Liver (tissue), 8 donors: ENCODE measurements at regions not wholly inside any gene's neighbourhood (a gene's known extent, or its start where the extent isn't known, plus 50 kb on each side); places are given as distances from the start of the nearest gene placed in this dataset.

Experiments used
- DNase-seq: peaks from one replicate; pipeline ENCODE4 v3.0.0-alpha.2; 2017; ENCODE audit warnings: low spot score
- H3K27ac ChIP-seq, 2 donors: one replicate each; pipeline ENCODE4 v1.7.0; 2013; ENCODE audit warnings: inconsistent platforms in 2 of 2, low read length in 2 of 2, control low read depth in 1 of 2, low read depth in 1 of 2, mild to moderate bottlenecking in 1 of 2
- H3K27me3 ChIP-seq, 4 donors: one replicate each; pipeline versions ENCODE4 v1.6.1 to v1.7.0; 2013; ENCODE audit warnings: low read length in 3 of 4, inconsistent platforms in 1 of 4, mild to moderate bottlenecking in 1 of 4, moderate library complexity in 1 of 4; ENCODE audit not compliant: control insufficient read depth in 4 of 4, insufficient read depth in 4 of 4
- H3K36me3 ChIP-seq, 4 donors: one replicate each; pipeline versions ENCODE4 v1.6.1 to v1.7.0; 2013; ENCODE audit warnings: low read length in 3 of 4, mild to moderate bottlenecking in 3 of 4, low read depth in 1 of 4, moderate library complexity in 1 of 4; ENCODE audit not compliant: control insufficient read depth in 4 of 4, insufficient read depth in 3 of 4
- H3K4me1 ChIP-seq, 4 donors: one replicate each; pipeline versions ENCODE4 v1.6.1 to v1.7.0; 2013; ENCODE audit warnings: low read length in 3 of 4, mild to moderate bottlenecking in 3 of 4, moderate library complexity in 1 of 4; ENCODE audit not compliant: control insufficient read depth in 4 of 4, insufficient read depth in 4 of 4
- H3K4me3 ChIP-seq, 3 donors: one replicate each; pipeline versions ENCODE4 v1.6.1 to v1.7.0; 2013; ENCODE audit warnings: low read length in 3 of 3, control low read depth in 1 of 3, low read depth in 1 of 3, mild to moderate bottlenecking in 1 of 3
- H3K9ac ChIP-seq, 2 donors: one replicate each; pipeline ENCODE4 v1.7.0; 2013; ENCODE audit warnings: low read length in 2 of 2, mild to moderate bottlenecking in 2 of 2, moderate library complexity in 2 of 2, control low read depth in 1 of 2, low read depth in 1 of 2
- H3K9me3 ChIP-seq, 4 donors: one replicate each; pipeline versions ENCODE4 v1.6.1 to v1.7.0; 2013; ENCODE audit warnings: low read length in 3 of 4; ENCODE audit not compliant: control insufficient read depth in 4 of 4
- EGR1 ChIP-seq, 2 donors: IDR thresholded peaks; 2 replicates each; pipeline ENCODE4 v1.6.1; 2016 to 2018; ENCODE audit warnings: antibody characterized with exemption in 2 of 2, low read depth in 2 of 2
- FOXA1 ChIP-seq: IDR thresholded peaks from 2 replicates; pipeline ENCODE4 v1.6.1; 2016; ENCODE audit warnings: antibody characterized with exemption
- FOXA2 ChIP-seq: IDR thresholded peaks from 2 replicates; pipeline ENCODE4 v1.6.1; 2016; ENCODE audit warnings: antibody characterized with exemption
- GABPA ChIP-seq, 2 donors: IDR thresholded peaks in 1 of 2; conservative IDR thresholded peaks in 1 of 2; 2 replicates each; pipeline ENCODE4 v1.6.1; 2016; ENCODE audit warnings: antibody characterized with exemption in 2 of 2, mild to moderate bottlenecking in 1 of 2, moderate library complexity in 1 of 2
- HNF4A ChIP-seq, 2 donors: conservative IDR thresholded peaks; 2 replicates each; pipeline ENCODE4 v1.6.1; 2016; ENCODE audit warnings: antibody characterized with exemption in 2 of 2, mild to moderate bottlenecking in 2 of 2
- HNF4G ChIP-seq: IDR thresholded peaks from 2 replicates; pipeline ENCODE4 v1.6.1; 2016; ENCODE audit warnings: antibody characterized with exemption
- JUND ChIP-seq, 2 donors: IDR thresholded peaks; 2 replicates each; pipeline ENCODE4 v1.6.1; 2016; ENCODE audit warnings: antibody characterized with exemption in 2 of 2
- MAX ChIP-seq: IDR thresholded peaks from 2 replicates; pipeline ENCODE4 v1.6.1; 2016; ENCODE audit warnings: antibody characterized with exemption
- RAD21 ChIP-seq, 2 donors: IDR thresholded peaks; 2 replicates each; pipeline ENCODE4 v1.6.1; 2016; ENCODE audit warnings: antibody characterized with exemption in 2 of 2, mild to moderate bottlenecking in 2 of 2
- REST ChIP-seq: IDR thresholded peaks from 2 replicates; pipeline ENCODE4 v1.6.1; 2016; ENCODE audit warnings: antibody characterized with exemption, mild to moderate bottlenecking
- SP1 ChIP-seq: IDR thresholded peaks from 2 replicates; pipeline ENCODE4 v1.6.1; 2018; ENCODE audit warnings: antibody characterized with exemption, mild to moderate bottlenecking
- TAF1 ChIP-seq: conservative IDR thresholded peaks from 2 replicates; pipeline ENCODE4 v1.6.1; 2016; ENCODE audit warnings: antibody characterized with exemption, mild to moderate bottlenecking
- YY1 ChIP-seq: IDR thresholded peaks from 2 replicates; pipeline ENCODE4 v1.6.1; 2016; ENCODE audit warnings: antibody characterized with exemption, mild to moderate bottlenecking
- ZBTB33 ChIP-seq: IDR thresholded peaks from 2 replicates; pipeline ENCODE4 v1.6.1; 2016; ENCODE audit warnings: antibody characterized with exemption
- WGBS: extraction: QIAGEN DNeasy Blood & Tissue Kit; methylation state at CpG from one replicate; pipeline ENCODE4 v1.1.7; 2013; 5-methylcytosine and 5-hydroxymethylcytosine counted together
- TF ChIP-seq, protein P1 (sequence below): fragments of 150-350 bp; IDR thresholded peaks from 2 replicates; pipeline ENCODE4 v1.5.1; 2017; ENCODE audit warnings: improper control_type of control experiment, low read depth, low read length; ENCODE audit not compliant: missing input control
- TF ChIP-seq, protein P2 (sequence below): IDR thresholded peaks from 2 replicates; pipeline ENCODE4 v1.6.1; 2016; ENCODE audit warnings: antibody characterized with exemption
- donor health status: healthy.
- donor health status: healthy.
- donor health status: healthy.
- donor health status: healthy.
- donor health status: healthy.

GRCh38 chr13:112246731-112247470 is 129.3 kb upstream of the SPACA7 start:
- no peak for TF ChIP-seq MAX
- TF ChIP-seq, protein P1, sequence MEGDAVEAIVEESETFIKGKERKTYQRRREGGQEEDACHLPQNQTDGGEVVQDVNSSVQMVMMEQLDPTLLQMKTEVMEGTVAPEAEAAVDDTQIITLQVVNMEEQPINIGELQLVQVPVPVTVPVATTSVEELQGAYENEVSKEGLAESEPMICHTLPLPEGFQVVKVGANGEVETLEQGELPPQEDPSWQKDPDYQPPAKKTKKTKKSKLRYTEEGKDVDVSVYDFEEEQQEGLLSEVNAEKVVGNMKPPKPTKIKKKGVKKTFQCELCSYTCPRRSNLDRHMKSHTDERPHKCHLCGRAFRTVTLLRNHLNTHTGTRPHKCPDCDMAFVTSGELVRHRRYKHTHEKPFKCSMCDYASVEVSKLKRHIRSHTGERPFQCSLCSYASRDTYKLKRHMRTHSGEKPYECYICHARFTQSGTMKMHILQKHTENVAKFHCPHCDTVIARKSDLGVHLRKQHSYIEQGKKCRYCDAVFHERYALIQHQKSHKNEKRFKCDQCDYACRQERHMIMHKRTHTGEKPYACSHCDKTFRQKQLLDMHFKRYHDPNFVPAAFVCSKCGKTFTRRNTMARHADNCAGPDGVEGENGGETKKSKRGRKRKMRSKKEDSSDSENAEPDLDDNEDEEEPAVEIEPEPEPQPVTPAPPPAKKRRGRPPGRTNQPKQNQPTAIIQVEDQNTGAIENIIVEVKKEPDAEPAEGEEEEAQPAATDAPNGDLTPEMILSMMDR: no peak
- TF ChIP-seq, protein P2, sequence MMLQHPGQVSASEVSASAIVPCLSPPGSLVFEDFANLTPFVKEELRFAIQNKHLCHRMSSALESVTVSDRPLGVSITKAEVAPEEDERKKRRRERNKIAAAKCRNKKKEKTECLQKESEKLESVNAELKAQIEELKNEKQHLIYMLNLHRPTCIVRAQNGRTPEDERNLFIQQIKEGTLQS: no peak
- no peak for TF ChIP-seq SP1
- TF ChIP-seq FOXA2: no peak
- TF ChIP-seq JUND (IDR thresholded peaks at IDR 0.05): no peak
- no peak for TF ChIP-seq ZBTB33
- TF ChIP-seq EGR1 (IDR thresholded peaks at IDR 0.05; ENCODE audit: low read depth in 2 of 2): no peak
- Histone ChIP-seq H3K4me3 (no peak overlapping the region), H3K27ac (peak overlapping the region in 1 of 2 donors; percentile 21), H3K4me1 (peaks cover 6 to 36% (median 21%) of the 10 kb centered on the region in 4 donors), H3K9me3 (no peaks in the 10 kb centered on the region), H3K9ac (no peak overlapping the region), H3K27me3 (no peaks in the 10 kb centered on the region), H3K36me3 (no peaks in the 10 kb centered on the region)
- no peak for DNase-seq
- 91% methylated on average over 24 of the region's 24 CpGs for WGBS

DNA sequence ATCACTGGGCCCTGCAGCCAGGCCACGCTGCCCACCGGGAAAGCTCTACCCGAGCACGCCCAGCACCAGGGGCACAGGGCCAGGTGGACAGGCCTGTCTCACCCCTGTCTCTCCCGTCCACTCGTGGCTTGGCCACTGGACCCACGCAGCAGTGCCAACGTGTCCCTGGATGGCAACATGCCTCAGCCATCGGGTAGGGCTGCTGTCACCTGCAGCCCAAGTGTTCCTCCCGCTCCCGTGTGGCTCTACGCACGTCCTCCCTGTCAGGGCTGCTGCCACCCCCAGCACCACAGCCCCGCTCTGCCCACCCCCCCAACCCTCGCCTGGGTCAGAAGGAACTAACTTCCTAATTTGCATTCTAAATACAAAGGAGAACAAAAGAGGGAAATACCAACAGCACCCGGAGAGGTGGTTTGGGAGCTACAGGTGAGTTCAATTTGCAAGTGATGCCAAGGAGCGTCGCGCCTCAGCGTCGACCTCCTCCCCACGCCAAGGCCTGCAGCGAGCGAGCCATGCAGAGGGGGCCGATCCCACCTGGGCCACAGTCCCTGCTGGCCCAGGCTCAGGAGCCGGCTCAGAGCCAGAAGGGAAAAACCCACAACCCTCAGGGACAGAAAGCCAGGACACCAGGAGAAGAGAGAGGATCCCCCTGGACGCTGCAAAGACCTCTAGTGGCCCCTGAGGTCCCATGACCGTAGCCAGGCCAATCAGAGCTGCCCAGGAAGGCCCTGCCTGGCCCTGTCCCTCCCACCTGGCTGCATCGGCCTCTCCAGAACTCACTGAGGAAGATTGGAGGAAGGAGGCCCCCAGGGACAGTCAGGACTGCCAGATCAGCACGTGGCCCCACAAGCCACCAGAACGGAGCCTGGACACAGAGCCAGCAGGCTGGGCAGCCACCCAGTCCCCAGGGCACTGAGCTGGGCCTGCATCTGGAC is 128.4 kb upstream of the SPACA7 start:
- Histone ChIP-seq H3K4me1 (peaks cover 6 to 33% (median 19%) of the 10 kb centered on the region in 4 donors), H3K9me3 (no peaks in the 10 kb centered on the region), H3K4me3 (no peak overlapping the region), H3K36me3 (no peaks in the 10 kb centered on the region), H3K27ac (peak overlapping the region; percentile 89 to 98), H3K9ac (peak overlapping the region; percentile 21 to 65), H3K27me3 (no peaks in the 10 kb centered on the region)
- TF ChIP-seq RAD21 (IDR thresholded peaks at IDR 0.05) (no peak), FOXA1 (no peak), SP1 (no peak), GABPA (IDR thresholded peaks at IDR 0.05 in 1 of 2, conservative IDR thresholded peaks at IDR 0.05 in 1 of 2) (no peak), HNF4A (conservative IDR thresholded peaks at IDR 0.05) (no peak), REST (no peak), HNF4G (no peak), MAX (no peak), TAF1 (no peak), FOXA2 (no peak), YY1 (no peak), EGR1 (IDR thresholded peaks at IDR 0.05; ENCODE audit: low read depth in 2 of 2) (no peak)
- TF ChIP-seq, protein P2: no peak
- WGBS: 73% methylated on average over 31 of the region's 31 CpGs
- DNase-seq: peak; percentile 26
